K562 (cell line): ENCODE measurements at regions not wholly inside any gene's neighbourhood (a gene's known extent, or its start where the extent isn't known, plus 50 kb on each side); places are given as distances from the start of the nearest gene placed in this dataset.

Experiments
- ATAC-seq: fragments of 200-7000 bp; cut with Tn5 transposase; 3 replicates; pipeline ENCODE4 v1.9.1; 2020; ENCODE audit warnings: moderate library complexity
- BruUV-seq: library from RNA; stranded (reverse); fragments of 400-500 nt; replicated peaks from 2 replicates; lab custom pipeline; 2021; lab: Mats Ljungman, UMichigan
- CTCF ChIA-PET: fragments of 300-600 bp; formaldehyde crosslinking; extraction: SDS; loops from one replicate; lab custom pipeline; 2021; ENCODE audit warnings: low intra/inter-chr PET ratio; lab: Yijun Ruan, JAX
- POLR2A ChIA-PET: fragments of 300-600, 350-650 bp; sonication (Branson Sonifier 250); formaldehyde crosslinking; extraction: SDS; loops from one replicate; lab custom pipeline; 2021; ENCODE audit warnings: antibody characterized with exemption, inconsistent platforms; lab: Yijun Ruan, JAX
- DNase-seq, 4 experiments: peaks; one replicate each; pipeline versions ENCODE4 v3.0.0 to v3.0.0-alpha.2; 2011 to 2018; ENCODE audit warnings: low spot score in 3 of 4, mixed read lengths in 3 of 4; ENCODE audit errors: extremely low read depth in 1 of 4
- FAIRE-seq: peaks from 2 replicates; lab custom pipeline; 2011; peaks lifted over from hg19 to GRCh38; lab: Jason Lieb, UNC
- H2AFZ ChIP-seq: 2 replicates; pipeline ENCODE4 v1.6.0; 2011; ENCODE audit warnings: low read depth, low read length, control low read depth, inconsistent platforms
- H3K27ac ChIP-seq: fragments of 200-600 bp; 3 replicates; pipeline ENCODE4 v1.8.0; 2011; ENCODE audit warnings: low read depth, mild to moderate bottlenecking, control low read depth, inconsistent platforms, low read length, moderate library complexity, mixed read lengths; ENCODE audit errors: extremely low read depth
- H3K27me3 ChIP-seq, 2 experiments: fragments of 300-600 bp in 1 of 2; 2 replicates in 1 of 2; 3 replicates in 1 of 2; pipeline versions ENCODE4 v1.6.0 to v1.8.0; 2011; ENCODE audit warnings: inconsistent platforms in 2 of 2, low read length in 2 of 2, mild to moderate bottlenecking in 1 of 2, mixed read lengths in 1 of 2, moderate library complexity in 1 of 2; ENCODE audit not compliant: control insufficient read depth in 2 of 2, insufficient read depth in 2 of 2
- H3K36me3 ChIP-seq: fragments of 300-600 bp; 3 replicates; pipeline ENCODE4 v1.8.0; 2011; ENCODE audit warnings: mild to moderate bottlenecking, low read length, inconsistent platforms; ENCODE audit not compliant: control insufficient read depth, insufficient read depth
- H3K4me1 ChIP-seq, 2 experiments: fragments of 200-600 bp in 1 of 2; replicated peaks in 1 of 2; 2 replicates in 1 of 2; 3 replicates in 1 of 2; pipeline versions ENCODE4 v1.5.1 to v1.8.0; 2011; ENCODE audit warnings: inconsistent platforms in 2 of 2, low read length in 2 of 2, mild to moderate bottlenecking in 1 of 2, mixed read lengths in 1 of 2, moderate library complexity in 1 of 2; ENCODE audit not compliant: control insufficient read depth in 2 of 2, insufficient read depth in 2 of 2
- H3K4me2 ChIP-seq: 2 replicates; pipeline ENCODE4 v1.6.1; 2011; ENCODE audit warnings: low read length, control low read depth, inconsistent platforms, mixed read lengths; ENCODE audit not compliant: insufficient read depth
- H3K4me3 ChIP-seq: fragments of 200-600 bp; sonication (generic), shearing (Covaris generic); 2 replicates; pipeline ENCODE4 v1.5.1; 2016; ENCODE audit warnings: control low read depth, inconsistent platforms
- H3K79me2 ChIP-seq: fragments of 200-600 bp; 3 replicates; pipeline ENCODE4 v1.8.0; 2011; ENCODE audit warnings: low read length, inconsistent platforms; ENCODE audit not compliant: control insufficient read depth, insufficient read depth
- H3K9ac ChIP-seq, 2 experiments: 2 replicates each; pipeline versions ENCODE4 v1.6.0 to v1.6.1; 2011; ENCODE audit warnings: low read depth in 2 of 2, low read length in 2 of 2, control low read depth in 1 of 2, inconsistent platforms in 1 of 2, mild to moderate bottlenecking in 1 of 2, mixed read lengths in 1 of 2; ENCODE audit not compliant: insufficient read depth in 1 of 2
- H3K9me1 ChIP-seq: one replicate; pipeline ENCODE4 v1.6.0; 2011; ENCODE audit warnings: inconsistent platforms, mild to moderate bottlenecking, low read length, moderate library complexity; ENCODE audit not compliant: control insufficient read depth, insufficient read depth
- H3K9me3 ChIP-seq: replicated peaks from 2 replicates; pipeline ENCODE4 v1.5.1; 2011; ENCODE audit warnings: low read depth, low read length, inconsistent platforms; ENCODE audit not compliant: control insufficient read depth, insufficient read depth
- H4K20me1 ChIP-seq: replicated peaks from 2 replicates; pipeline ENCODE4 v1.6.1; 2011; ENCODE audit warnings: low read length, inconsistent platforms, mixed read lengths; ENCODE audit not compliant: control insufficient read depth, insufficient read depth
- BCL6 ChIP-seq: fragments of 250-450 bp; sonication (Bioruptor Pico); IDR thresholded peaks from 2 replicates; pipeline ENCODE4 v1.4.0; 2020
- DDX20 ChIP-seq: fragments of 450-650 bp; IDR thresholded peaks from 2 replicates; pipeline ENCODE4 v1.6.1; 2016; ENCODE audit warnings: missing genetic modification characterization, low read depth, mild to moderate bottlenecking, missing compliant biosample characterization, moderate library complexity
- ELK1 ChIP-seq: sonication (generic); formaldehyde crosslinking; IDR thresholded peaks from 2 replicates; pipeline ENCODE4 v1.8.1; 2022; ENCODE audit warnings: missing genetic modification reagents
- ESRRB ChIP-seq: fragments of 250-450 bp; sonication (Bioruptor Pico); IDR thresholded peaks from 2 replicates; pipeline ENCODE4 v1.5.0; 2020; ENCODE audit warnings: mild to moderate bottlenecking, moderate library complexity, borderline replicate concordance
- ETS2 ChIP-seq: IDR thresholded peaks from 2 replicates; pipeline ENCODE4 v1.6.1; 2016; ENCODE audit warnings: borderline replicate concordance, missing genetic modification characterization, mild to moderate bottlenecking, moderate library complexity, missing compliant biosample characterization; ENCODE audit not compliant: poor library complexity, severe bottlenecking
- IFI16 ChIP-seq: fragments of 250-450 bp; sonication (Bioruptor Pico); IDR thresholded peaks from 2 replicates; pipeline ENCODE4 v2.1.2; 2022; ENCODE audit warnings: mild to moderate bottlenecking, inconsistent platforms
- KLF13 ChIP-seq: fragments of 450-650 bp; IDR thresholded peaks from 2 replicates; pipeline ENCODE4 v1.6.1; 2016; ENCODE audit warnings: missing genetic modification characterization, low read depth, mild to moderate bottlenecking, missing compliant biosample characterization, moderate library complexity, borderline replicate concordance
- MAFF ChIP-seq: IDR thresholded peaks from 2 replicates; pipeline ENCODE4 v1.6.1; 2012; ENCODE audit warnings: low read length, improper control_type of control experiment
- MLX ChIP-seq, 2 experiments: fragments of 450-650 bp in 1 of 2; sonication (generic) in 1 of 2; formaldehyde crosslinking; conservative IDR thresholded peaks; 2 replicates each; pipeline versions ENCODE4 v1.4.0 to v1.8.1; 2020 to 2022; ENCODE audit warnings: mild to moderate bottlenecking in 1 of 2, missing genetic modification reagents in 1 of 2
- MTA1 ChIP-seq: fragments of 450-650 bp; IDR thresholded peaks from 2 replicates; pipeline ENCODE4 v1.6.1; 2017; ENCODE audit warnings: borderline replicate concordance
- PTRF ChIP-seq: fragments of 450-650 bp; IDR thresholded peaks from 2 replicates; pipeline ENCODE4 v1.6.1; 2016; ENCODE audit warnings: mild to moderate bottlenecking, missing genetic modification characterization, missing compliant biosample characterization
- PURB ChIP-seq: sonication (generic); formaldehyde crosslinking; IDR thresholded peaks from 2 replicates; pipeline ENCODE4 v1.9.0; 2021; ENCODE audit warnings: low read depth, mild to moderate bottlenecking, missing genetic modification reagents
- RCOR1 ChIP-seq, 2 experiments: IDR thresholded peaks; 2 replicates each; pipeline ENCODE4 v1.6.1; 2012; ENCODE audit warnings: low read depth in 2 of 2, low read length in 2 of 2, borderline replicate concordance in 1 of 2, improper control_type of control experiment in 1 of 2
- RFX7 ChIP-seq: fragments of 250-450 bp; sonication (Bioruptor Pico); IDR thresholded peaks from 2 replicates; pipeline ENCODE4 v1.5.1; 2021; ENCODE audit warnings: mild to moderate bottlenecking
- SMARCB1 ChIP-seq: IDR thresholded peaks from 2 replicates; pipeline ENCODE4 v1.6.1; 2011; ENCODE audit warnings: improper control_type of control experiment, low read depth; ENCODE audit not compliant: insufficient read length
- TAL1 ChIP-seq: fragments of 450-650 bp; IDR thresholded peaks from 2 replicates; pipeline ENCODE4 v1.6.1; 2016; ENCODE audit warnings: mild to moderate bottlenecking
- TRIM28 ChIP-seq: fragments of 450-650 bp; IDR thresholded peaks from 2 replicates; pipeline ENCODE4 v1.6.1; 2017
- ZNF282 ChIP-seq: sonication (generic); formaldehyde crosslinking; IDR thresholded peaks from 2 replicates; pipeline ENCODE4 v1.8.1; 2023; ENCODE audit warnings: missing genetic modification reagents
- WGBS: fragments of 100-300 bp; shearing (Covaris generic); methylation state at CpG from one replicate; pipeline ENCODE4 v1.1.6; 2016; ENCODE audit warnings: low coverage, mixed read lengths; ENCODE audit not compliant: insufficient coverage; ENCODE audit errors: missing lambda C conversion rate; 5-methylcytosine and 5-hydroxymethylcytosine counted together
- in situ Hi-C: fragments of 300-500 bp; cut with MboI; formaldehyde crosslinking; loops from 4 replicates; pipeline ENCODE4 v1.15.0; 2018; ENCODE audit warnings: inconsistent platforms, mixed read lengths
- intact Hi-C: fragments of 100-400 bp; cut with micrococcal nuclease; formaldehyde crosslinking; loops from 2 replicates; pipeline ENCODE4 v1.14.2; 2022
- TF ChIP-seq, protein P1 (sequence below): fragments of 250-450 bp; sonication (Bioruptor Pico); IDR thresholded peaks from 2 replicates; pipeline ENCODE4 v1.6.1; 2021; ENCODE audit warnings: mild to moderate bottlenecking
- TF ChIP-seq, protein P2 (sequence below): fragments of 250-450 bp; sonication (Bioruptor Pico); IDR thresholded peaks from 2 replicates; pipeline ENCODE4 v1.9.0; 2021; ENCODE audit warnings: mild to moderate bottlenecking

GRCh38 chrX:6783912-6784311 lies 249.0 kb upstream of the VCX3A start:
- intact Hi-C loops, result no loop called here
- BruUV-seq, result no TSS peak
- H2AFZ ChIP-seq, result no peak overlapping the region

More at GRCh38 chrX:6783912-6784311, 249.0 kb upstream of the VCX3A start:
- Histone ChIP-seq H3K9me3 (no peaks in the 10 kb centered on the region), H3K36me3 (no peaks in the 10 kb centered on the region), H3K4me2 (no peak overlapping the region), H3K27me3 (no peaks in the 10 kb centered on the region), H3K4me1 (no peaks in the 10 kb centered on the region), H3K4me3 (no peak overlapping the region), H3K79me2 (no peaks in the 10 kb centered on the region), H4K20me1 (no peaks in the 10 kb centered on the region), H3K9ac (no peak overlapping the region), H3K27ac (no peak overlapping the region), H3K9me1 (no peaks in the 10 kb centered on the region)
- TF ChIP-seq ESRRB (CRISPR knock-in tag) (no peak), PURB (no peak), RCOR1 (IDR thresholded peaks at IDR 0.05; ENCODE audit: borderline replicate concordance in 1 of 2, low read depth in 2 of 2, low read length in 2 of 2) (no peak), PTRF (tag) (no peak), IFI16 (no peak), ELK1 (CRISPR knock-in tag) (no peak), KLF13 (tag) (no peak), SMARCB1 (no peak), MLX (CRISPR knock-in tag; conservative IDR thresholded peaks at IDR 0.05) (no peak), ETS2 (tag) (no peak), MAFF (no peak), ZNF282 (CRISPR knock-in tag) (no peak), MTA1 (no peak), TRIM28 (no peak), DDX20 (tag) (no peak), RFX7 (no peak), BCL6 (no peak), TAL1 (no peak)
- TF ChIP-seq, protein P1, sequence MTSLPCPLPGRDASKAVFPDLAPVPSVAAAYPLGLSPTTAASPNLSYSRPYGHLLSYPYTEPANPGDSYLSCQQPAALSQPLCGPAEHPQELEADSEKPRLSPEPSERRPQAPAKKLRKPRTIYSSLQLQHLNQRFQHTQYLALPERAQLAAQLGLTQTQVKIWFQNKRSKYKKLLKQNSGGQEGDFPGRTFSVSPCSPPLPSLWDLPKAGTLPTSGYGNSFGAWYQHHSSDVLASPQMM (CRISPR knock-in tag), result no peak
- TF ChIP-seq, protein P2, sequence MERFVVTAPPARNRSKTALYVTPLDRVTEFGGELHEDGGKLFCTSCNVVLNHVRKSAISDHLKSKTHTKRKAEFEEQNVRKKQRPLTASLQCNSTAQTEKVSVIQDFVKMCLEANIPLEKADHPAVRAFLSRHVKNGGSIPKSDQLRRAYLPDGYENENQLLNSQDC (CRISPR knock-in tag), result no peak
- no peak for DNase-seq
- no peak for ATAC-seq
- ChIA-PET POLR2A (no interaction called here), CTCF (no interaction called here)
- in situ Hi-C loops, result no loop called here
- no peak for FAIRE-seq
- WGBS, result 0% methylated on average over 3 of the region's 3 CpGs
